KMS-11 (cell line): ENCODE measurements at regions not wholly inside any gene's neighbourhood (a gene's known extent, or its start where the extent isn't known, plus 50 kb on each side); places are given as distances from the start of the nearest gene placed in this dataset.

ENCODE experiments used
- H2AFZ ChIP-seq: fragments of 200-600 bp; sonication (generic); 2 replicates; pipeline ENCODE4 v1.6.1; 2016; ENCODE audit warnings: antibody characterized with exemption, mixed run types, low read depth
- H3K27ac ChIP-seq: fragments of 200-600 bp; sonication (generic); 2 replicates; pipeline ENCODE4 v1.6.1; 2016; ENCODE audit warnings: mild to moderate bottlenecking, mixed run types
- H3K27me3 ChIP-seq: fragments of 200-600 bp; sonication (generic); 2 replicates; pipeline ENCODE4 v1.6.1; 2017; ENCODE audit warnings: mild to moderate bottlenecking, low read depth, mixed run types, moderate library complexity; ENCODE audit not compliant: insufficient read depth
- H3K36me3 ChIP-seq: fragments of 200-600 bp; sonication (generic); 2 replicates; pipeline ENCODE4 v1.6.1; 2017; ENCODE audit warnings: mild to moderate bottlenecking, mixed run types; ENCODE audit not compliant: insufficient read depth
- H3K4me1 ChIP-seq: fragments of 200-600 bp; sonication (generic); 2 replicates; pipeline ENCODE4 v1.6.1; 2016; ENCODE audit warnings: mild to moderate bottlenecking, low read depth, mixed run types; ENCODE audit not compliant: poor library complexity, severe bottlenecking
- H3K4me2 ChIP-seq: fragments of 200-600 bp; sonication (generic); 2 replicates; pipeline ENCODE4 v1.7.0; 2016; ENCODE audit warnings: mild to moderate bottlenecking, mixed run types
- H3K4me3 ChIP-seq: fragments of 200-600 bp; sonication (generic); IDR thresholded peaks from 2 replicates; pipeline ENCODE4 v1.6.1; 2017; ENCODE audit warnings: low read depth, low read length, mixed read lengths; ENCODE audit not compliant: insufficient read depth
- H3K79me2 ChIP-seq: fragments of 200-600 bp; sonication (generic); 2 replicates; pipeline ENCODE4 v1.6.1; 2016; ENCODE audit warnings: low read depth, mixed run types; ENCODE audit not compliant: insufficient read depth
- H3K9ac ChIP-seq: fragments of 200-600 bp; sonication (generic); 2 replicates; pipeline ENCODE4 v1.6.1; 2016; ENCODE audit warnings: mild to moderate bottlenecking, mixed run types
- H4K20me1 ChIP-seq: fragments of 200-600 bp; sonication (generic); 2 replicates; pipeline ENCODE4 v1.6.1; 2016; ENCODE audit warnings: mild to moderate bottlenecking, mixed run types; ENCODE audit not compliant: insufficient read depth
- CTCF ChIP-seq: fragments of 200-600 bp; sonication (generic); conservative IDR thresholded peaks from 2 replicates; pipeline ENCODE4 v1.6.1; 2017; ENCODE audit warnings: low read depth, mild to moderate bottlenecking, antibody characterized with exemption, low read length, moderate library complexity, mixed read lengths

GRCh38 chr7:81857385-81857784, 87.5 kb upstream of the HGF start:
- Histone ChIP-seq H3K27me3 (no peaks in the 10 kb centered on the region), H4K20me1 (no peaks in the 10 kb centered on the region), H3K4me3 (no peak overlapping the region), H3K9ac (no peak overlapping the region), H3K4me2 (no peak overlapping the region), H2AFZ (no peak overlapping the region), H3K4me1 (peaks cover 15% of the 10 kb centered on the region), H3K79me2 (no peaks in the 10 kb centered on the region), H3K27ac (no peak overlapping the region), H3K36me3 (no peaks in the 10 kb centered on the region)
- TF ChIP-seq CTCF, result no peak

GRCh38 chr7:81854518-81854917, 84.7 kb upstream of the HGF start:
- Histone ChIP-seq H3K79me2 (no peaks in the 10 kb centered on the region), H3K27ac (no peak overlapping the region), H3K9ac (no peak overlapping the region), H3K4me1 (peaks cover 15% of the 10 kb centered on the region), H3K27me3 (no peaks in the 10 kb centered on the region), H2AFZ (no peak overlapping the region), H4K20me1 (no peaks in the 10 kb centered on the region), H3K36me3 (no peaks in the 10 kb centered on the region), H3K4me2 (no peak overlapping the region), H3K4me3 (no peak overlapping the region)
- TF ChIP-seq CTCF, result no peak

GRCh38 chr7:81852701-81853100, 82.9 kb upstream of the HGF start:
- H3K79me2 ChIP-seq, result no peaks in the 10 kb centered on the region
- no peak overlapping the region for H3K4me2 ChIP-seq
- no peak overlapping the region for H3K4me3 ChIP-seq
- TF ChIP-seq CTCF, result no peak
- H3K9ac ChIP-seq, result no peak overlapping the region
- no peak overlapping the region for H3K27ac ChIP-seq
- H3K27me3 ChIP-seq, result no peaks in the 10 kb centered on the region
- no peak overlapping the region for H2AFZ ChIP-seq
- H4K20me1 ChIP-seq, result no peaks in the 10 kb centered on the region
- H3K4me1 ChIP-seq, result peaks cover 12% of the 10 kb centered on the region
- H3K36me3 ChIP-seq, result no peaks in the 10 kb centered on the region

GRCh38 chr7:81851413-81851812, 81.6 kb upstream of the HGF start:
- no peak overlapping the region for H3K4me3 ChIP-seq
- no peak overlapping the region for H3K9ac ChIP-seq
- H2AFZ ChIP-seq, result no peak overlapping the region
- no peak overlapping the region for H3K27ac ChIP-seq
- no peaks in the 10 kb centered on the region for H3K27me3 ChIP-seq
- no peaks in the 10 kb centered on the region for H3K79me2 ChIP-seq
- H3K4me1 ChIP-seq, result peaks cover 24% of the 10 kb centered on the region
- no peaks in the 10 kb centered on the region for H3K36me3 ChIP-seq
- no peaks in the 10 kb centered on the region for H4K20me1 ChIP-seq
- TF ChIP-seq CTCF, result no peak
- no peak overlapping the region for H3K4me2 ChIP-seq
